DOHH2 (cell line): ENCODE measurements at regions not wholly inside any gene's neighbourhood (a gene's known extent, or its start where the extent isn't known, plus 50 kb on each side); places are given as distances from the start of the nearest gene placed in this dataset.

ENCODE experiments used
- H3F3A ChIP-seq: fragments of 200-600 bp; sonication (generic), shearing (Covaris generic); 2 replicates; pipeline ENCODE4 v1.6.0; 2016; ENCODE audit warnings: antibody characterized with exemption, mild to moderate bottlenecking; ENCODE audit not compliant: control insufficient read depth, insufficient read depth
- H3K27ac ChIP-seq: fragments of 200-600 bp; sonication (generic); 2 replicates; pipeline ENCODE4 v1.5.1; 2014; ENCODE audit warnings: low read depth, mild to moderate bottlenecking, low read length, moderate library complexity
- H3K27me3 ChIP-seq: fragments of 200-600 bp; sonication (generic); 2 replicates; pipeline ENCODE4 v1.6.1; 2014; ENCODE audit warnings: mild to moderate bottlenecking, low read length, mixed read lengths; ENCODE audit not compliant: control insufficient read depth
- H3K36me3 ChIP-seq: fragments of 200-600 bp; sonication (generic); 2 replicates; pipeline ENCODE4 v1.6.1; 2014; ENCODE audit warnings: mild to moderate bottlenecking, low read length, moderate library complexity, mixed read lengths; ENCODE audit not compliant: control insufficient read depth
- H3K4me1 ChIP-seq: fragments of 200-600 bp; sonication (generic); 2 replicates; pipeline ENCODE4 v1.6.1; 2014; ENCODE audit warnings: mild to moderate bottlenecking, low read length, mixed read lengths; ENCODE audit not compliant: control insufficient read depth
- H3K4me2 ChIP-seq: fragments of 200-600 bp; sonication (generic); 2 replicates; pipeline ENCODE4 v1.6.0; 2014; ENCODE audit warnings: mild to moderate bottlenecking, low read length, moderate library complexity
- H3K4me3 ChIP-seq: fragments of 200-600 bp; sonication (generic); 2 replicates; pipeline ENCODE4 v1.5.1; 2014; ENCODE audit warnings: mild to moderate bottlenecking, low read length, mixed read lengths
- H3K79me2 ChIP-seq: fragments of 200-600 bp; sonication (generic); 2 replicates; pipeline ENCODE4 v1.6.1; 2014; ENCODE audit warnings: mild to moderate bottlenecking, low read length, mixed read lengths; ENCODE audit not compliant: control insufficient read depth
- H3K9me2 ChIP-seq: fragments of 200-600 bp; sonication (generic); replicated peaks from 2 replicates; pipeline ENCODE4 v1.6.1; 2014; ENCODE audit warnings: mild to moderate bottlenecking, low read length, mixed read lengths; ENCODE audit not compliant: control insufficient read depth
- H3K9me3 ChIP-seq: fragments of 200-600 bp; sonication (generic); 2 replicates; pipeline ENCODE4 v1.6.1; 2014; ENCODE audit warnings: antibody characterized with exemption, low read length, mixed read lengths; ENCODE audit not compliant: control insufficient read depth, insufficient read depth
- H4K20me1 ChIP-seq: fragments of 200-600 bp; sonication (generic); 2 replicates; pipeline ENCODE4 v1.6.0; 2014; ENCODE audit warnings: low read depth, mild to moderate bottlenecking, antibody characterized with exemption, low read length, moderate library complexity; ENCODE audit not compliant: control insufficient read depth, insufficient read depth
- CTCF ChIP-seq: fragments of 200-600 bp; sonication (generic); IDR thresholded peaks from one replicate; pipeline ENCODE4 v1.5.1; 2014; ENCODE audit warnings: antibody characterized with exemption, mild to moderate bottlenecking, low read depth, low read length; ENCODE audit not compliant: poor library complexity, severe bottlenecking
- EZH2phosphoT487 ChIP-seq: fragments of 200-600 bp; sonication (generic); IDR thresholded peaks from 2 replicates; pipeline ENCODE4 v1.6.1; 2017; ENCODE audit warnings: borderline replicate concordance, mild to moderate bottlenecking, antibody characterized with exemption, low read length, moderate library complexity, mixed read lengths

GRCh38 chr6:4561078-4561435 is 215.1 kb upstream of the CDYL start:
- Histone ChIP-seq H3K4me1 (no peaks in the 10 kb centered on the region), H3K27ac (no peak overlapping the region), H3K9me3 (no peaks in the 10 kb centered on the region), H3K27me3 (no peaks in the 10 kb centered on the region), H3K9me2 (no peaks in the 10 kb centered on the region), H3K4me3 (no peak overlapping the region), H3K79me2 (no peaks in the 10 kb centered on the region), H4K20me1 (no peaks in the 10 kb centered on the region), H3K36me3 (no peaks in the 10 kb centered on the region), H3K4me2 (no peak overlapping the region), H3F3A (no peaks in the 10 kb centered on the region)
- TF ChIP-seq EZH2phosphoT487 (no peak), CTCF (no peak)

GRCh38 chr6:4560221-4561077 is 215.8 kb upstream of the CDYL start:
- Histone ChIP-seq H3K27me3 (no peaks in the 10 kb centered on the region), H3K4me2 (no peak overlapping the region), H3K4me1 (no peaks in the 10 kb centered on the region), H3K9me2 (no peaks in the 10 kb centered on the region), H3K9me3 (no peaks in the 10 kb centered on the region), H4K20me1 (no peaks in the 10 kb centered on the region), H3K27ac (no peak overlapping the region), H3K36me3 (no peaks in the 10 kb centered on the region), H3F3A (no peaks in the 10 kb centered on the region), H3K4me3 (no peak overlapping the region), H3K79me2 (no peaks in the 10 kb centered on the region)
- no peak for TF ChIP-seq CTCF
- no peak for TF ChIP-seq EZH2phosphoT487

GRCh38 chr6:4559281-4559875 is 216.8 kb upstream of the CDYL start:
- TF ChIP-seq CTCF (no peak), EZH2phosphoT487 (no peak)
- no peaks in the 10 kb centered on the region for H3K9me3 ChIP-seq
- H4K20me1 ChIP-seq = no peaks in the 10 kb centered on the region
- H3K27ac ChIP-seq = no peak overlapping the region
- H3K4me1 ChIP-seq = no peaks in the 10 kb centered on the region
- H3K4me2 ChIP-seq = no peak overlapping the region
- no peaks in the 10 kb centered on the region for H3K27me3 ChIP-seq
- H3F3A ChIP-seq = no peaks in the 10 kb centered on the region
- H3K36me3 ChIP-seq = no peaks in the 10 kb centered on the region
- no peaks in the 10 kb centered on the region for H3K9me2 ChIP-seq
- no peak overlapping the region for H3K4me3 ChIP-seq
- H3K79me2 ChIP-seq = no peaks in the 10 kb centered on the region
